Cerebellar cortex (tissue), 1 donor: ENCODE measurements at regions not wholly inside any gene's neighbourhood (a gene's known extent, or its start where the extent isn't known, plus 50 kb on each side); places are given as distances from the start of the nearest gene placed in this dataset.

Experiments used
- DNase-seq: peaks from one replicate; pipeline ENCODE4 v3.0.0-alpha.2; 2015; ENCODE audit warnings: low spot score

DNA sequence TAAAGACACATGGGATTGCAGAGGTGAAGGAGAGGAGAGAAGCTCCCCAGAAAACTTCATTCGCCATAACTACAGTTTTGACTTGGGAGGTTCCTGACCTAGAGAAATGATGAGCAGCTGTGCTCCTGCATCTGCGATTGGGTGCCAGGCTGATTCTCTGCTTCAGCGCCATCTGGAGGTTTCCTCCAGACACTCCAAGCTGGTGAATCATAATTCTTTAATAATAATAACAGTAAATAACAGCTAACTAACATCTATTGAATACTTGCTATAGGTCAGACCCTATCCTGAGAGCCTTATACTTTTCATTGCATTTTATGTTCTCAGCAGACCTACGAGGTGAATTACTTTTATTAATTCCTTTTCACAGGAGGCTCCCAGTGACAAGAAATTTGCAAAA is 575.8 kb downstream of the TOX3 start:
- no peak for DNase-seq

GRCh38 chr16:51968749-51969148 is 578.2 kb downstream of the TOX3 start:
- DNase-seq: no peak

DNA sequence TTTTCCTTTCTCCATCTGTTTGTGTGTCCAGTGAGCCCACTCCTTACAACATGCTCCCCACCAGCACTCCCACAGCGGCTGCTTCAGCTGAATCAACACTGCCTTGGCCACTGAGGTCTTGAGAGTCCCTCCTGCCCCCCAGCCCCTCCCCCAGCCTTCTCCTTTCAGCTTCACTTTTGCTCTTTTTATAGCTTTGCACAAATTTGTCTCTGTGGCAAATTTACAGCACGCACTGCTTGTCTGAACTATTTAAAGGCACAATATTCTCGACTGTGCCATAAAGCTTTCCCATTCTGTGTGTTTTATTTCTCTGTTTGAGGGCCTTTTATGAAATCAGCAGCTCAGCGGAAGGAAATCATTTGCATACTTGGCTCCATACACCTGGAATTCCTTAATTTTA is 579.3 kb downstream of the TOX3 start:
- DNase-seq: no peak

GRCh38 chr16:51960931-51961330 is 586.0 kb downstream of the TOX3 start:
- DNase-seq: no peak

DNA sequence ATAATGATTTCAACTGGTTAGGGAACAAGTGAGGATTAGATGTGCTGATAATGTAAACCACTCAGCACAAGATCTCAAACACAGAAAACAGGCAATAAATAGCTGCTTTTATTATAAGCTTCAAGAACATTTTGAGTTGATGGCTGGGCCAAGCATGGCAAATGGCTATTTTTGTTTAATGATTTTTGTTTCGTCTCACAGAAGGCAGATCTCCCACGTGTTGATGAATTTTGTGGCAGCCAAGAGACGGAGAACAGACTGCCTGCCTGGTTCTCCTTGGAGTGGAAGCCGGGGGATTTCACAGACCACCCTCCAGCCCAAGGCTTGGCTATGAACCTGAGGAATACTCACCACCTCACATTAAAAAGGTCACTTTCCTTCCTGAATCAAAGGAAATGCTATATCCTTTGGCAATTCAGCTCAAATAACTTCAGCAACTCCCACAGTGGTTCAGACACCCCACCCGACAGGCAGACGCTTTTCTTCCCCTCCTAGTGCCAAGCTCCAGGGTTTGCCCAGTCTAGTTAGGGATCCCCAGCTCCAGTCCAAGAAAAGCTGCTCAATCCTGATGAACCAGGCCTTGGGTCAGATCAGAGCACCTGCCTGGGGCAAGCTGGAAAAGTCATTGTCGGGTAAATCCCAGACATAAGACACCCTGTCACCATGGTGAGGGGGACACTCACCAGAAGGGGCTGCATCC is 593.5 kb downstream of the TOX3 start:
- no peak for DNase-seq

DNA sequence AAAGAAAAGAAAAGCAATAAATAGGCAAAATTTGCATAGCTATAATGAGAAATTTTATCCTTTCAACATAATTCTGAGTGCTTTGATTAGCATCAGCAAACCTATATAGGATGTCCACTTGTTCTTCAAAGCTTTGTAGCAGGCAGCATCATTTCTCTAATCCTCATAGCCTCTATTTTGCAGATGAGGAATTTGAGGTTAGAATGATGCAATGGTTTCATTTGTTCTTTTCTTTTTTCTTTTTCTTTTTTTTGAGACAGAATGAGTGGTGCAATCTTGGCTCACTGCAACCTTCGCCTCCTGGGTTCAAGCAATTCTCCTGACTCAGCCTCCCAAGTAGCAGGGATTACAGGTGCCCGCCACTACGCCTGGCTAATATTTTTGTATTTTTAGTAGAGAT is 594.4 kb downstream of the TOX3 start:
- DNase-seq: no peak

DNA sequence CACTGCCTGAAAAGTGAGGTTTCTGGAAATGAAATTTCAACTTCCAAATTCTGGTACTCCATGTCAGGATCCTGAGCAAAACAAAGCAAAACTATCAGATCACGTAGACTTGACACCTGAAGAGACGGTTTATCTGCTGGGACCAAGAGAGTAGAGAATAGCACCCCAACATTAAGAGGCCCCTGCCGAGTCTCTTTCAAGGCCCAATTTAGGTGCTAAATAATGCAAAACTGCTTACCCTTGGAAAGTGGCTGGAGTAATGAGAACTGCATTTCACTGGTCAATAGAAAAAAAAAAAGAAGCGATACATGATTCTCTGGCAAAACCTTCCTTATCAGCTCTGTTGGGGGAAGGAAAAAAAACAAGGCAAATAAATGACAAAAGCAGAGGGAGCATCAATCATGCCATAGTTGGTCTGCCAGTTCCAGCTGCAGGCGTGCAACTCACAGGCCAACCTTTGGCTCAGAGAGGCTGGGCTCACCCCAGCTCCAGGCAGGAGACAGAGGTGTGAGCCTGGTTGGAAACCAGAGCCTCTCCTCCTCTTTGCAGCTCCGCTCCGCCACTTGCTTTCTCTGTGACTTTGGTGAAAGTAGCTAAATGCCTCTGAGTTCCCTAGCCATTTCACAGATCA is 595.2 kb downstream of the TOX3 start:
- DNase-seq: no peak

- no peak for DNase-seq
Observed at GRCh38 chr16:51950118-51950780, 596.7 kb downstream of the TOX3 start.

GRCh38 chr16:51949282-51949681 is 597.7 kb downstream of the TOX3 start:
- DNase-seq: no peak

- no peak for DNase-seq
Observed at GRCh38 chr16:51941412-51941811, 605.5 kb downstream of the TOX3 start.

DNA sequence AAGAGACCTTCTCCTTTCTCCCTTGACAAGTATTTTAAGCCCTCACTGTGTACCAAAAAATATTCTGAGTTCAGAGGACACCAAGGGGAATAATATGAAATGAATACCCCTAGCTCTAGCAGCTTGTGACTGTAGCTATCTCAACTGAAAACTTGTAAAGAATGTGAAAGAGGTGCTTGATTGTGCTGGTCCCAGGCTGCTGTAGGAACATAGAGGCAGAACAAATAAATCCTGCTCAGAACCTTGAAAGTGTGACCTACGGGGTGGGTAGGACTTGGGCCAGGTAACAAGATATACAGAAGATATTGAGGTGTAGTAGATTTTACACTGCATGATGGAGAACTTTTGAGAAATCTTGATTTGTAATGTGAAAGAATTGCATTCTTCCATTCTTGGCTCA is 606.8 kb downstream of the TOX3 start:
- DNase-seq: no peak

GRCh38 chr16:51939378-51939871 is 607.5 kb downstream of the TOX3 start:
- DNase-seq: no peak

GRCh38 chr16:51938861-51939260 is 608.1 kb downstream of the TOX3 start:
- DNase-seq: no peak

DNA sequence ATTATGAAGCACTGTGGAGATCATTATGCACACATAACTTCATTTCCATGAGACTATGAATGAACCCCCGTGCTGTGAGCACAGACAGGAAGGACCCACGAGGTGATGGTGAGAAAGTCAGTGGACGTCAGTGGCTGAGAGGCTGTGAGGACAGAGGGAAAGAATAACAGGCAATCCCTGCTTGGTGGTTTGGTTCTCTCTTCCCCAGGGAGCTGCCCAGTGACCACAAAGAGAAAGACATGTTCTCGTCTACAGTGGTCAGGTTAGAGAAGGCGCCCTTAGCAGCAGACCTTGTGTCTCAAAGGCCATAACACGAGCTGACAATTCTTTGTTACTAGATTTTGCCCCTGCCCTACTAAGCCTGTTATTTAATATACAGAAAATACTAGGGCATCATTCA is 609.2 kb downstream of the TOX3 start:
- DNase-seq: no peak

GRCh38 chr16:51936846-51937245 is 610.1 kb downstream of the TOX3 start:
- DNase-seq: no peak

DNA sequence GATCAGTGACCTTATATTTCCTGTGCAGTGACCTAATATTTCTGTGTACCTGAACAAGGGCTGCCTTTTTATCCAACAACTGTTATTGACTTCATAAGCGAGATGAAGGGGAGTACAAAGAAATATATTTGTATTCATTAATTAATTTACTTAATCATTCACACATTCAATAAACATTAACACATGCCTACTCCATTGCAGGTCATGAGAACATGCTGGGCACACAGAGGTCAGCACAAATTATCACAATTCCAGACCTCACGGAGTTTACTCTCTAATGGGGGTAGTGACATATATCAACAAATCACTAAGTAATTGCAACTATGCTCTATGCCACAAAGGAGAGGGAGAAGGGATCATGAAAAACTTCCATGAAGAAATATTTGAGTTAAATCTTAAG is 614.6 kb downstream of the TOX3 start:
- DNase-seq: no peak

GRCh38 chr16:51931653-51932052 is 615.3 kb downstream of the TOX3 start:
- DNase-seq: no peak

GRCh38 chr16:51924744-51925143 is 622.2 kb downstream of the TOX3 start:
- DNase-seq: no peak

DNA sequence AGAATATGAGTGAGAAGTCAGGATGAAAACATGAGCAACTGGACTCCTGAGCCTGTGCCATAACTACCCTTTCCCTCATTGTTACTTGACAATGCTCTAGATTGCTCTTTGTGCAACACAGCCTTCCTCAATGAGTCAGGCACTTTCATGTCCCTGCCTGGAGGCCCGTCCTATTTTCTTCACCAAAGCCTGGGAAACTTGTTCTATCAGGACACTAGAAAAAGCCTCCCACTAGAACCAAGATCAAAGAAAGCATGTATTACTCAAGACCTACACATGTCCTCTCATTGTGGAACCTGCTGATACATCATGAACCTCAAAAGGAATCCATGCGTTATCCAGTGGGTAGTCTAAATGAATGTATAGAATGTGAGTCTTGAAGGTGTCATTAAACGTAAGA is 624.5 kb downstream of the TOX3 start:
- no peak for DNase-seq

GRCh38 chr16:51919736-51920135 is 627.2 kb downstream of the TOX3 start:
- DNase-seq: no peak

DNA sequence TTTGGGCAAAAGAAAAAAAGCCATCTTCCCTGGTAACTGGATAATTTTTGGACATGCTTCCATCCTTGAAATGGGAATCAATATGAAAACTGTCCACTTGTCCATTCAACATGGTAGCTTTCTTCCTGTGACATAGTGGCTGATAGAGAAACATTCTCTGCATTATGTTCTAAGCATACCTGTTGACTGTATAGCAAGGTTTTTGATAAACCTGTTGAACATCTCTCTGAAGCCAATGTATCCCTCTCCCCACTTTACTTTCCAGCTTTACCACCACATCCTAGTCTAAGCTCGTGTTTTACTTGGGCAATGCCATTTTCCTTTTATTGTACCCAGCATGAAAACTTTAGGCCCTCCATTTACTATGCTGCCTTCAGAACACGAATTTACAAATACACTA is 630.1 kb downstream of the TOX3 start:
- no peak for DNase-seq

- no peak for DNase-seq
Observed at GRCh38 chr16:51916231-51916630, 630.7 kb downstream of the TOX3 start.

GRCh38 chr16:51907680-51908079 is 639.3 kb downstream of the TOX3 start:
- DNase-seq: no peak
